IMR-90 (cell line): ENCODE measurements at regions not wholly inside any gene's neighbourhood (a gene's known extent, or its start where the extent isn't known, plus 50 kb on each side); places are given as distances from the start of the nearest gene placed in this dataset.

Experiments
- ATAC-seq: fragments of 200-7000 bp; cut with Tn5 transposase; 2 replicates; pipeline ENCODE4 v1.9.1; 2020; ENCODE audit warnings: low read depth, mild to moderate bottlenecking, moderate library complexity
- BruUV-seq: library from RNA; stranded (reverse); fragments of 400-500 nt; replicated peaks from 2 replicates; lab custom pipeline; 2021; lab: Mats Ljungman, UMichigan
- CTCF ChIA-PET: fragments of 300-600 bp; formaldehyde crosslinking; extraction: SDS; loops from one replicate; lab custom pipeline; 2021; ENCODE audit warnings: antibody characterized with exemption; lab: Yijun Ruan, JAX
- POLR2A ChIA-PET: fragments of 300-600 bp; sonication (Branson Sonifier 250); formaldehyde crosslinking; loops from one replicate; lab custom pipeline; 2022; ENCODE audit warnings: antibody characterized with exemption; ENCODE audit not compliant: unreplicated experiment; lab: Charles Lee
- DNase-seq: peaks from one replicate; pipeline ENCODE4 v3.0.0; 2013
- H2AFZ ChIP-seq: replicated peaks from 2 replicates; pipeline ENCODE3; 2013; ENCODE audit warnings: low read length, mild to moderate bottlenecking; ENCODE audit not compliant: poor library complexity
- H2AK5ac ChIP-seq: 2 replicates; pipeline ENCODE4 v1.6.1; 2013; ENCODE audit warnings: low read depth, low read length, inconsistent platforms
- H2AK9ac ChIP-seq: replicated peaks from 2 replicates; pipeline ENCODE3; 2013; ENCODE audit warnings: mild to moderate bottlenecking, low read depth, low read length, moderate library complexity; ENCODE audit not compliant: poor library complexity
- H2BK120ac ChIP-seq: 2 replicates; pipeline ENCODE4 v1.6.1; 2013; ENCODE audit warnings: low read depth, low read length, inconsistent platforms
- H2BK15ac ChIP-seq: 3 replicates; pipeline ENCODE4 v1.6.1; 2013; ENCODE audit warnings: low read depth, low read length, inconsistent platforms
- H2BK20ac ChIP-seq: 2 replicates; pipeline ENCODE4 v1.6.1; 2013; ENCODE audit warnings: low read depth, mild to moderate bottlenecking, inconsistent platforms, low read length, moderate library complexity
- H2BK5ac ChIP-seq: 2 replicates; pipeline ENCODE4 v1.6.1; 2013; ENCODE audit warnings: mild to moderate bottlenecking, low read depth, low read length, inconsistent platforms; ENCODE audit not compliant: poor library complexity, severe bottlenecking
- H3K14ac ChIP-seq: replicated peaks from 2 replicates; pipeline ENCODE4 v1.6.1; 2013; ENCODE audit warnings: low read depth, low read length, inconsistent platforms
- H3K18ac ChIP-seq: 2 replicates; pipeline ENCODE4 v1.6.1; 2013; ENCODE audit warnings: low read depth, low read length, control low read depth
- H3K23ac ChIP-seq: 2 replicates; pipeline ENCODE4 v1.6.1; 2013; ENCODE audit warnings: low read depth, low read length, inconsistent platforms
- H3K27ac ChIP-seq: 2 replicates; pipeline ENCODE4 v1.5.1; 2013; ENCODE audit warnings: mild to moderate bottlenecking, control low read depth, low read length; ENCODE audit not compliant: insufficient read depth
- H3K27me3 ChIP-seq: 2 replicates; pipeline ENCODE4 v1.6.1; 2013; ENCODE audit warnings: low read length; ENCODE audit not compliant: control insufficient read depth, insufficient read depth
- H3K36me3 ChIP-seq: 2 replicates; pipeline ENCODE4 v1.6.1; 2013; ENCODE audit warnings: low read length, mixed read lengths; ENCODE audit not compliant: control insufficient read depth, insufficient read depth
- H3K4ac ChIP-seq: 2 replicates; pipeline ENCODE4 v1.6.1; 2013; ENCODE audit warnings: low read depth, low read length, inconsistent platforms
- H3K4me1 ChIP-seq: 2 replicates; pipeline ENCODE4 v1.6.1; 2013; ENCODE audit warnings: low read length, mixed read lengths; ENCODE audit not compliant: control insufficient read depth, insufficient read depth
- H3K4me2 ChIP-seq: 2 replicates; pipeline ENCODE4 v1.6.1; 2013; ENCODE audit warnings: low read depth, mild to moderate bottlenecking, control low read depth, low read length, moderate library complexity
- H3K4me3 ChIP-seq: 2 replicates; pipeline ENCODE4 v1.5.1; 2013; ENCODE audit warnings: low read depth, mild to moderate bottlenecking, control low read depth, low read length, moderate library complexity; ENCODE audit not compliant: insufficient read depth
- H3K56ac ChIP-seq: 2 replicates; pipeline ENCODE4 v1.6.1; 2013; ENCODE audit warnings: low read length, inconsistent platforms; ENCODE audit not compliant: insufficient read depth; ENCODE audit errors: extremely low read depth
- H3K79me1 ChIP-seq, 2 experiments: 2 replicates each; pipeline ENCODE4 v1.6.1; 2013; ENCODE audit warnings: low read length in 2 of 2, inconsistent platforms in 1 of 2, low read depth in 1 of 2
- H3K9ac ChIP-seq: 2 replicates; pipeline ENCODE4 v1.6.1; 2013; ENCODE audit warnings: low read depth, low read length, control low read depth
- H3K9me1 ChIP-seq: 2 replicates; pipeline ENCODE4 v1.6.1; 2013; ENCODE audit warnings: low read length, inconsistent platforms; ENCODE audit not compliant: insufficient read depth
- H3K9me3 ChIP-seq: 2 replicates; pipeline ENCODE4 v1.6.1; 2013; ENCODE audit warnings: low read length; ENCODE audit not compliant: control insufficient read depth, insufficient read depth
- H4K20me1 ChIP-seq: 2 replicates; pipeline ENCODE4 v1.6.1; 2013; ENCODE audit warnings: low read length, inconsistent platforms; ENCODE audit not compliant: insufficient read depth
- H4K5ac ChIP-seq: 2 replicates; pipeline ENCODE4 v1.6.1; 2013; ENCODE audit warnings: mild to moderate bottlenecking, low read depth, low read length, control low read depth
- H4K8ac ChIP-seq, 2 experiments: 2 replicates each; pipeline ENCODE4 v1.6.1; 2013; ENCODE audit warnings: low read depth in 2 of 2, low read length in 2 of 2, control low read depth in 1 of 2, inconsistent platforms in 1 of 2
- H4K91ac ChIP-seq: 2 replicates; pipeline ENCODE4 v1.6.1; 2013; ENCODE audit warnings: low read depth, low read length, inconsistent platforms; ENCODE audit not compliant: insufficient read depth
- BHLHE40 ChIP-seq: fragments of 150-350 bp; IDR thresholded peaks from 2 replicates; pipeline ENCODE4 v1.6.1; 2016; ENCODE audit warnings: mild to moderate bottlenecking, low read depth, low read length
- CEBPB ChIP-seq: IDR thresholded peaks from 2 replicates; pipeline ENCODE4 v1.6.1; 2012; ENCODE audit warnings: low read depth, low read length, improper control_type of control experiment
- CHD1 ChIP-seq: IDR thresholded peaks from 2 replicates; pipeline ENCODE4 v1.6.1; 2012; ENCODE audit warnings: low read depth, low read length, improper control_type of control experiment
- FOS ChIP-seq: fragments of 150-350 bp; IDR thresholded peaks from 2 replicates; pipeline ENCODE4 v1.6.1; 2016; ENCODE audit warnings: low read depth, low read length
- MAFK ChIP-seq: IDR thresholded peaks from 2 replicates; pipeline ENCODE4 v1.6.1; 2012; ENCODE audit warnings: low read depth, low read length, improper control_type of control experiment
- MAZ ChIP-seq: IDR thresholded peaks from 2 replicates; pipeline ENCODE4 v1.6.1; 2012; ENCODE audit warnings: low read depth, mild to moderate bottlenecking, low read length, improper control_type of control experiment, moderate library complexity, borderline replicate concordance
- MXI1 ChIP-seq: IDR thresholded peaks from 2 replicates; pipeline ENCODE4 v1.6.1; 2012; ENCODE audit warnings: low read depth, mild to moderate bottlenecking, low read length, moderate library complexity, borderline replicate concordance
- NFE2L2 ChIP-seq: fragments of 150-350 bp; IDR thresholded peaks from 2 replicates; pipeline ENCODE4 v1.6.1; 2016; ENCODE audit warnings: low read depth, mild to moderate bottlenecking, low read length
- POLR2A ChIP-seq: IDR thresholded peaks from 2 replicates; pipeline ENCODE4 v1.6.1; 2012; ENCODE audit warnings: mild to moderate bottlenecking, low read depth, low read length
- RAD21 ChIP-seq: IDR thresholded peaks from 2 replicates; pipeline ENCODE4 v1.6.1; 2012; ENCODE audit warnings: low read length, improper control_type of control experiment
- RCOR1 ChIP-seq: IDR thresholded peaks from 2 replicates; pipeline ENCODE4 v1.6.1; 2012; ENCODE audit warnings: mild to moderate bottlenecking, low read length, improper control_type of control experiment; ENCODE audit not compliant: insufficient replicate concordance
- RFX5 ChIP-seq: IDR thresholded peaks from 2 replicates; pipeline ENCODE4 v1.8.0; 2012; ENCODE audit warnings: low read depth, mild to moderate bottlenecking, low read length, moderate library complexity
- SMC3 ChIP-seq: fragments of 150-350 bp; IDR thresholded peaks from 2 replicates; pipeline ENCODE4 v1.6.1; 2016; ENCODE audit warnings: low read depth, mild to moderate bottlenecking, antibody characterized with exemption, low read length, moderate library complexity
- USF2 ChIP-seq: fragments of 150-350 bp; IDR thresholded peaks from 2 replicates; pipeline ENCODE4 v1.6.1; 2017; ENCODE audit warnings: mild to moderate bottlenecking, antibody characterized with exemption, low read length, low read depth
- whole genome bisulfite sequencing, 2 experiments: methylation state at CpG; one replicate each; pipeline versions ENCODE4 v1.1.5 to v1.1.7; 2013; ENCODE audit warnings: missing lambda C conversion rate in 2 of 2; ENCODE audit not compliant: insufficient read length in 1 of 2; ENCODE audit errors: extremely low coverage in 2 of 2; 5-methylcytosine and 5-hydroxymethylcytosine counted together
- dilution Hi-C: fragments of 300-500 bp; cut with HindIII; formaldehyde crosslinking; loops from one replicate; pipeline ENCODE4 v1.14.3; 2018; ENCODE audit warnings: low sequenced_read_pairs; ENCODE audit not compliant: unreplicated experiment
- in situ Hi-C: fragments of 300-500 bp; cut with MboI; formaldehyde crosslinking; loops from 3 replicates; pipeline ENCODE4 v1.14.3; 2019; ENCODE audit warnings: low sequenced_read_pairs, inconsistent platforms, mixed read lengths
- intact Hi-C: fragments of 100-400 bp; cut with micrococcal nuclease; formaldehyde crosslinking; loops from 2 replicates; pipeline ENCODE4 v1.10.0; 2022
- TF ChIP-seq, protein P1 (sequence below): conservative IDR thresholded peaks from 2 replicates; pipeline ENCODE4 v1.5.1; 2012; ENCODE audit warnings: mild to moderate bottlenecking, low read depth, low read length, improper control_type of control experiment
- TF ChIP-seq, protein P2 (sequence below): fragments of 150-350 bp; IDR thresholded peaks from 2 replicates; pipeline ENCODE4 v1.6.1; 2016; ENCODE audit warnings: low read depth, mild to moderate bottlenecking, low read length, moderate library complexity, borderline replicate concordance

DNA sequence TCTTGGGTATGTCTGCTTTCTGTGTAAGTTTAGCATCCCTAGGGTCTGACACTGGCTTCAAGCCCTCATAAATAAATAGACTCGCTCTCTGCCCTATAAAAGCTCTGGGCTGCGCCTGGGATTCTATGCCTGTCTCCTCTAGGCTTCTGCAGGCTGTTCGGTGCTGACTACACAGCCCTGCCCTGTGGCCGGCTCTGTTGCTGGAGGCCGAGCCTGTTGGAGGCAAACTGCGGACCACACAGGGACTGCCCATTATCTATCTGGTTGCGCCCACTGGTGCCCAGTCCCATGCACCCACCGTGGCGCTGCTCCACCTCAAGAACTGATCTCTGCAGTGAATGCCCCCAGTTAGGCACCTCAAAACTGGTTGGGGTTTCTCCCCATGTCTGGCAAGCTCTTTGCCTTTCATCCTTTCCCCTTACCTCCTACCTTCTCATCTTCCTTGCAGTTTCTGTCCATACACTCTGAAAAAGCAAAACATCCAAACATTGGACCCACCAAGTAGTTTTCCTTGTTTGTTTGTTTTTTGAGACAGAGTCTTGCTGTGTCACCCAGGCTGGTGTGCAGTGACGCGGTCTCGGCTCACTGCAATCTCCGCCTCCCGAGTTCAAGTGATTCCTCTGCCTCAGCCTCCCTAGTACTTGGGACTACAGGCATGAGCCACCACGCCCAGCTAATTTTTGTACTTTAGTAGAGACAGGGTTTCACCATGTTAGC lies 207.2 kb downstream of the ERCC6L2 start:
- no peak overlapping the region for H2BK20ac ChIP-seq
- no peak overlapping the region for H4K8ac ChIP-seq
- WGBS, 2 experiments = 87% methylated on average over 7 of the region's 15 CpGs; no CpG with 5 or more reads in 1 of the 2 experiments
- no peak overlapping the region for H3K4ac ChIP-seq
- peaks cover 1% of the 10 kb centered on the region; the same call in 1 of the 2 replicates for H3K4me1 ChIP-seq
- no peaks in the 10 kb centered on the region for H3K9me1 ChIP-seq
- no peak overlapping the region for H3K56ac ChIP-seq
- peaks cover 26% of the 10 kb centered on the region; the same call in 1 of the 2 replicates for H3K27me3 ChIP-seq
- no peak overlapping the region for H3K18ac ChIP-seq
- no peaks in the 10 kb centered on the region for H3K79me1 ChIP-seq
- no TSS peak for BruUV-seq
- no peaks in the 10 kb centered on the region for H3K36me3 ChIP-seq
- no peak overlapping the region for H2AFZ ChIP-seq
- H3K9me3 ChIP-seq = no peaks in the 10 kb centered on the region
- ChIA-PET CTCF (no interaction called here), POLR2A (no interaction called here)
- dilution Hi-C loops = no loop called here
- intact Hi-C loops = no loop called here
- no peak overlapping the region for H3K4me3 ChIP-seq
- H2AK9ac ChIP-seq = no peak overlapping the region
- H3K4me2 ChIP-seq = no peak overlapping the region
- no peak overlapping the region for H3K27ac ChIP-seq
- H2BK120ac ChIP-seq = no peak overlapping the region
- TF ChIP-seq FOS = no peak
- no peak for TF ChIP-seq RCOR1
- no peak for TF ChIP-seq RAD21
- TF ChIP-seq NFE2L2 = no peak
- no peak for TF ChIP-seq MAZ
- TF ChIP-seq, protein P1, sequence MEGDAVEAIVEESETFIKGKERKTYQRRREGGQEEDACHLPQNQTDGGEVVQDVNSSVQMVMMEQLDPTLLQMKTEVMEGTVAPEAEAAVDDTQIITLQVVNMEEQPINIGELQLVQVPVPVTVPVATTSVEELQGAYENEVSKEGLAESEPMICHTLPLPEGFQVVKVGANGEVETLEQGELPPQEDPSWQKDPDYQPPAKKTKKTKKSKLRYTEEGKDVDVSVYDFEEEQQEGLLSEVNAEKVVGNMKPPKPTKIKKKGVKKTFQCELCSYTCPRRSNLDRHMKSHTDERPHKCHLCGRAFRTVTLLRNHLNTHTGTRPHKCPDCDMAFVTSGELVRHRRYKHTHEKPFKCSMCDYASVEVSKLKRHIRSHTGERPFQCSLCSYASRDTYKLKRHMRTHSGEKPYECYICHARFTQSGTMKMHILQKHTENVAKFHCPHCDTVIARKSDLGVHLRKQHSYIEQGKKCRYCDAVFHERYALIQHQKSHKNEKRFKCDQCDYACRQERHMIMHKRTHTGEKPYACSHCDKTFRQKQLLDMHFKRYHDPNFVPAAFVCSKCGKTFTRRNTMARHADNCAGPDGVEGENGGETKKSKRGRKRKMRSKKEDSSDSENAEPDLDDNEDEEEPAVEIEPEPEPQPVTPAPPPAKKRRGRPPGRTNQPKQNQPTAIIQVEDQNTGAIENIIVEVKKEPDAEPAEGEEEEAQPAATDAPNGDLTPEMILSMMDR = no peak
- no peak for TF ChIP-seq CHD1
- no peak for TF ChIP-seq CEBPB
- TF ChIP-seq MAFK = no peak
- TF ChIP-seq, protein P2, sequence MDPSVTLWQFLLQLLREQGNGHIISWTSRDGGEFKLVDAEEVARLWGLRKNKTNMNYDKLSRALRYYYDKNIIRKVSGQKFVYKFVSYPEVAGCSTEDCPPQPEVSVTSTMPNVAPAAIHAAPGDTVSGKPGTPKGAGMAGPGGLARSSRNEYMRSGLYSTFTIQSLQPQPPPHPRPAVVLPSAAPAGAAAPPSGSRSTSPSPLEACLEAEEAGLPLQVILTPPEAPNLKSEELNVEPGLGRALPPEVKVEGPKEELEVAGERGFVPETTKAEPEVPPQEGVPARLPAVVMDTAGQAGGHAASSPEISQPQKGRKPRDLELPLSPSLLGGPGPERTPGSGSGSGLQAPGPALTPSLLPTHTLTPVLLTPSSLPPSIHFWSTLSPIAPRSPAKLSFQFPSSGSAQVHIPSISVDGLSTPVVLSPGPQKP = no peak
- TF ChIP-seq USF2 = no peak
- no peak for TF ChIP-seq POLR2A
- no peak for TF ChIP-seq SMC3
- no peak for TF ChIP-seq RFX5
- TF ChIP-seq MXI1 = no peak
- no peak for TF ChIP-seq BHLHE40
- no peak overlapping the region for H2BK15ac ChIP-seq
- no peak overlapping the region for H4K91ac ChIP-seq
- no peak overlapping the region for H2BK5ac ChIP-seq
- H3K23ac ChIP-seq = no peak overlapping the region
- ATAC-seq = no peak
- in situ Hi-C loops = no loop called here
- H4K20me1 ChIP-seq = no peaks in the 10 kb centered on the region
- no peak overlapping the region for H2AK5ac ChIP-seq
- H3K9ac ChIP-seq = no peak overlapping the region
- H3K14ac ChIP-seq = no peak overlapping the region
- H4K5ac ChIP-seq = no peak overlapping the region
- no peak for DNase-seq
